GM21723 (cell line): ENCODE measurements at regions not wholly inside any gene's neighbourhood (a gene's known extent, or its start where the extent isn't known, plus 50 kb on each side); places are given as distances from the start of the nearest gene placed in this dataset.

Source experiments
- ATAC-seq: cut with Tn5 transposase; IDR thresholded peaks from one replicate; pipeline ENCODE4 v1.9.1; 2021; ENCODE audit warnings: mild to moderate bottlenecking, moderate library complexity; ENCODE audit not compliant: unreplicated experiment

DNA sequence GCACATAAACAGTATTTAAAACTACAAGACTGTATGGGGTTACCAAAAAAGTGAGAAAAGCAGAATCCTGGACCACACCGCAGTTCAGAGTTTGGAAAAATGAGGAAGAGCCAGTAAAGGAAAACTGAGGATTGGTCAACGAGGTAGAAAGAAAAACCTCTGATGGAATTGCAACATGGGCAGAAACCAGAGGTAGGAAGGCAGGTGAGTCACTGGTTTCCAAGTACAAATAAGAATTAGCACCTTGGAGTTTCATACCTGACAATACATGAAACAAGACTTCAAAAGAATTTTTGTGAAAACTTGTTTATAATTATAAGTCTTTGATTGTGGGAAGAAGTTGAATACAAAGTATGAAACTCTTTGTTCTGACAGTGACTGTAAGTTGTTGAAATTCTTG, 533.7 kb upstream of the DAB1 start:
- no peak for ATAC-seq

DNA sequence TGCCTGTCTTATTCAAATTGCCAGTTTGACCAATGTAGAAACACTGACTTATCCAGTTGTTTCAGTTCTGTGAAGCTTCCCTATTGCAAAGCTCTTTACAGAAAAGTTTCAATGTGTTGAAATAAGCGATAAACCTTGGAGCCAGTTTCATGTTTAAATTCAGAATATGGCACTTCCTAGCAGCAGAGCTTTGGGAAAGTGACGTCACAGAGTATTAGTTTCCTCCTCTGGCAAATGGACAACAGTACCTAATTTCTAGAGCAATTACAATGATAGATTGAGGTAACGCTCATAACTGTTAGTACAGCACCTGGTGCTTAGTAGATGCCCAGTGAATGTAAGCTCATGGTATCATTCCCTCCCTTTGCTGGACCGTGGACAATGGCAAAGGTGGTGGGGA, 527.5 kb upstream of the DAB1 start:
- no peak for ATAC-seq

DNA sequence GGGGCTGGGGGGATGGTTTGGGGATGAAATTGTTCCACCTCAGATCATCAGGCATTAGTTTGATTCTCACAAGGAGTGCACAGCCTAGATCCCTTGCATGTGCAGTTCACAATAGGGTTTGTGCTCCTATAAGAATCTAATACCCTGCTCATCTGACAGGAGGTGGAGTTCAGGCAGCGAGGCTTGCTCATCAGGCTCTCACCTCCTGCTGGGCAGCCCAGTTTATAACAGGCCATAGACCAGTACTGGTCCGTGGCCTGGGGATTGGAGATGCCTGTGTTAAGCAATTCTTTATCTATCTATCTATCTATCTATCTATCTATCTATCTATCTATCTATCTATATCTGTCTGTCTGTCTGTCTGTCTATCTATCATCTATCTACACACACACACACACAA, 525.3 kb upstream of the DAB1 start:
- ATAC-seq, result no peak

- ATAC-seq, result no peak
Measured at GRCh38 chr1:57947471-57947870, 523.6 kb upstream of the DAB1 start.

DNA sequence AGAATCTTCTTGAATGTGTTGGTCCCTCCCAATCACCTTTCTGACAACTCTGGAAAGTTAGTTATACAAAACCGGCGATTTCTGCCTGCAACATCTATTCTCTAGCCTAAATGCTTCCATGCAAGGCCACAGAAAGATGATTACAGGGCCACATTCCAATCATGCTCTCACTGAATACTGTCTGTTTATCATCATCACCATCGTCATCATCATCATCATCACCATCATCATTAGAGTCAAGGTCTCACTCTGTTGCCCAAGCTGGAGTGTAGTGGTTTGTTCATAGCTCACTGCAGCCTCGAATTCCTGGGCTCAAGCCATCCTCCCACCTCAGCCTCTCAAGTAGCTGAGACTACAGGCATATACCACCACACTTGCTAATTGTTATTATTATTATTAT, 521.2 kb upstream of the DAB1 start:
- ATAC-seq, result no peak

DNA sequence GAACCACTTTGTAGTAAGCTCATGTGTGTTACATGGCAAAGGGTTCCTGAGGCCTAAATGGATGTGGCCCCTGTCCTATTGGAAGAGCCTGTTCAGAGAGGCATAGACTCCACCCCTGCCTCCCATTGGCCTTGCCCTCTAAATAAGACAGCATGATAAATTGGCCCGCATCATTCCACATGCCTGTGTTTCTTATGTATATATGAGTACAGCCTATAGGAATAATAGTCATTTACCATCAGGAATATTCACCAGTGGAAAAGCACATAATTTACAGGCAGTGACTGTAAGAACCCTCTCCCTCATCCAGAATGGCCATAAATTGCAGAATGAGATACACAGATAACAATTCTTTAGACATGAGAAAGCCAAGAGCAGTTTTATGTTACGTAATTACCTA, 519.5 kb upstream of the DAB1 start:
- no peak for ATAC-seq

GRCh38 chr1:57934745-57935144, 510.9 kb upstream of the DAB1 start:
- ATAC-seq, result no peak

DNA sequence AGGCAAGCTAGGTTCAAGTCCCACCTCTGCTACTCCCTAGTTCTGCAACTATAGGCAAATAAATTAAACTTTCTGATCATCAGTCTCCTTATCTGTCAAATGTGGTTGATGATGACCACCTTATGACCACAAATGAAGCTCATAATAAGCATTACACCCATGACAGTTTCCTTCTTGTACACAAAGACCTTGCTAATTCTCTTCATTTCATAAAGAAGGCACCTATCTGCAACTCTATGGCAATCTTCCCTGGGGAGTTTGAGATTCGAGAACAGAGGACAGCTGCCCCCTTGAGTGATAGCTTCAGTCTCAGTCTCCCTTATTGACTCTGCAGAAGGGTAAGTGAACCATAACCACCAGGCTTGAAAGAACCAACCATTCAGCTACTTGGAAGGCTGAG, 503.1 kb upstream of the DAB1 start:
- no peak for ATAC-seq

- ATAC-seq, result no peak
Measured at GRCh38 chr1:57926025-57926552, 502.2 kb upstream of the DAB1 start.

- no peak for ATAC-seq
Measured at GRCh38 chr1:57925226-57925625, 501.4 kb upstream of the DAB1 start.

GRCh38 chr1:57922130-57922529, 498.3 kb upstream of the DAB1 start:
- no peak for ATAC-seq

- ATAC-seq, result no peak
Measured at GRCh38 chr1:57916041-57916440, 492.2 kb upstream of the DAB1 start.

DNA sequence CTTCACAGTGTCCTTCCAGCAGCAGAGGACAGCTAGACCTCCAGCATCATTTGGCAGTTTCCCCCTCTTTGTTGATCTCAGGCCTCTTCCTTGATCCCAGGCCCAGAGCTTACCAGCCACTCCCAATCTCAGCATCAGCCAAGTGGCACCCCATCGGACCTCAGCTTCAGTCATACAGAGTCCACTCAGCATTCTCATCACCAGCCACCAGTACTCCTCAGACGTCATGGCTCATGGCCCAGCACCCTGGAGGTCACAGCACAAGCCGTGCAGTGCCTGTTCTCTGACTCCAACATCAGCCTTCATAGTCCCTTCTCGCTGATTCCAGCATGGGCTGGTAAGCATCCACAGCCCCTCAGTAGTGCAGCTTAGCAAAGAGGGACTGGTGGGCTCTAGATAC, 487.6 kb upstream of the DAB1 start:
- ATAC-seq, result no peak

DNA sequence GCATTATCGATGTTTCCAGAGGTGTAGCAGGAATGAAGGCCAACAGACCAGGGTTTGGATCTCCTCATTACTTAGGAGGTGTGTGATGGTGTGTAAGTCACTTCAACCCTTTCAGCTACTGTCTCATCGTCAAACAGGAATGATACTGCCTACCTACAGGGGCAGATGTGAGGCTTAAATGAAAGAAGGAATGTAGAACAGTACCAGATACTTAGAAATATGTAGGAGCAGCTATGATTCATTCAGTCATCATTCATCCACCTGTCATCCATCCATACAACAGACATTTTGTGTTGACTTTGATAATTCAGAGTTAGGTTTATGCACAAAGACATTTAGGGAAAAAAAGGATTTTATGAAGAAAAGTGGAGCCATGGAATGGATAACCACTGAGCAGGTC, 486.9 kb upstream of the DAB1 start:
- ATAC-seq, result no peak

GRCh38 chr1:57910305-57910704, 486.4 kb upstream of the DAB1 start:
- no peak for ATAC-seq

GRCh38 chr1:57908147-57908890, 484.5 kb upstream of the DAB1 start:
- ATAC-seq, result no peak

GRCh38 chr1:57901208-57901919, 477.5 kb upstream of the DAB1 start:
- no peak for ATAC-seq

GRCh38 chr1:57898531-57898930, 474.7 kb upstream of the DAB1 start:
- ATAC-seq, result no peak

DNA sequence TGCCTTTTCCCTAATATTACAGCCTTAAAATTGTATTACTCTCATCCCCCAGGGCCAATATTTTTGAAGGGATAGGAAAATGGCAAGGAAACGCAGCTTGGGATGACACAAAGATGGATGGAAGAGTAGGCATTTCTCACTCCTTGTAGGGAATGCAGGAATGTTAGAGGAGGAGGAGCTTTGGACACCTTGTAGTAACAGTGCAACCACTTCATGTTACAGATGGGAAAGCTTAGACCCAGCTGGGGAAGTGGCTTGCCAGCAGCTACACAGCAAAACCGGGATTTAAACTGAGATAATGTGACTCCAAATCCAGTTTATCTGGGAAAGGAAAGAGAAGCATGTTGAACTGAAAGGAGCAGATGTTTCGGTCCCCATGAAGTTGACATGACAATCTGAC, 473.7 kb upstream of the DAB1 start:
- ATAC-seq, result no peak

DNA sequence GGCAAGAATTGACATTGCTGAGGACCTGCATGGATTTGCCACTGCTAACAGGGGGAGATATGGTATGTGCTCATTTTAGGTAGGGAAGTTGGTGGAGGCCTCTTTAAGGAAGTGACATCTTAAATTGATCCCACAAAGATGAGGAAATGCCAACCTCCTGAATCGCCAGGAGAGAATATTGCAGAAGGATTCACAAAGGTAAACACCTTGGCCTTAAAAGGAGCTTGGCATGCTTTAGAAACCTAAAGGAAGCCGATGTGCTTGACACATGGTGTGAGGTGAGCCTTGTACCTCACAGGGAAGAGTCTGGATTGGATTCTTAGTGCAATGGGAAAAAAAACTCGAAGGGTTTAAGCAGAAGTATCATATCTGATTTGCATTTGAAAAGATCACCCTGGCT, 470.5 kb upstream of the DAB1 start:
- ATAC-seq, result no peak

DNA sequence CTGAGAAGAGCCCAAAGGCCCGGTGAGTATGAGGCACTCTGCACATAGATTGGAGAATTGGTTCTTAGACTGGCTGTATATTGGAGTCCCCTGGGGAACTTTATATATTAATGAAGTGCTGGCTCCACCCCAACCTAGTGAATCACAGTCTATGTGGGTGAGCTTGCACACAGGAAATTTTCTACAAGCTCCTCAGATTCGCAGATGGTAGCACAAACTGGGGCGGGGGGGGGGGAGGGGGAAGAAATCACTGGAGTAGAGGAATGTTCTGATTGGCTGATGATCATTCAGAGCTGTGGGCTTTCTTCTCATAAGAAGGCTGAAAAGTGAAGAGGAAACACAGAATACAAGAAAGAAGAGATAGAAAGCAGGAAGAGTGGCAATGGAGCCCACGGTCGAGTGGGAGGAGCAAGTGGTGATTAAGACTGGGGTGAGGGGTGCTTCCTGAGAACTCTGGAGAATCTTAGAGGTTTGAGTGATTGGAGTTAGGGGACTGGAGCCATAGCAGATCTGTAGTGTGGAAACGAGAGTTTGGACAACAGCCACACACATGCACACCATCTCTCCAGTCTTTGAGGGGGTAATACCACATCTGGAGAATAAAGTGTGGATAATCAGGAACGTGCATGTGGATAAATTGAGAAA, 465.9 kb upstream of the DAB1 start:
- ATAC-seq, result no peak

GRCh38 chr1:57887964-57888491, 464.2 kb upstream of the DAB1 start:
- ATAC-seq, result no peak
